Tibial nerve (tissue), 3 donors: ENCODE measurements at regions not wholly inside any gene's neighbourhood (a gene's known extent, or its start where the extent isn't known, plus 50 kb on each side); places are given as distances from the start of the nearest gene placed in this dataset.

ENCODE experiments used
- CTCF ChIP-seq, 5 experiments: fragments of 200-600 bp in 3 of 5; fragments of 450-650 bp in 2 of 5; sonication (generic) in 3 of 5; IDR thresholded peaks; one replicate each; pipeline ENCODE4 v1.5.1; 2016 to 2019; ENCODE audit warnings: antibody characterized with exemption in 5 of 5, mild to moderate bottlenecking in 3 of 5, moderate library complexity in 2 of 5
- POLR2A ChIP-seq, 2 donors: fragments of 450-650 bp; IDR thresholded peaks; one replicate each; pipeline ENCODE4 v1.6.1; 2017; ENCODE audit warnings: antibody characterized with exemption in 2 of 2, mild to moderate bottlenecking in 2 of 2, moderate library complexity in 2 of 2

GRCh38 chr1:11400155-11400554 is 78.8 kb upstream of the DISP3 start:
- TF ChIP-seq CTCF (IDR thresholded peaks at IDR 0.05) (no peak), POLR2A (IDR thresholded peaks at IDR 0.05) (no peak)
